SK-N-DZ (cell line): ENCODE measurements at regions not wholly inside any gene's neighbourhood (a gene's known extent, or its start where the extent isn't known, plus 50 kb on each side); places are given as distances from the start of the nearest gene placed in this dataset.

ENCODE experiments used
- DNase-seq: peaks from one replicate; pipeline ENCODE4 v3.0.0-alpha.2; 2015; ENCODE audit warnings: low spot score
- small RNA-seq, 2 experiments: library from RNA; depleted of rRNA; stranded (forward); fragments of <200 nt; gene quantifications; one replicate each; pipeline ENCODE3, GENCODE V24; 2014

GRCh38 chr5:114243281-114243971 lies 118.4 kb upstream of the KCNN2 start:
- DNase-seq, result no peak

GRCh38 chr5:114243972-114244317 lies 117.9 kb upstream of the KCNN2 start:
- DNase-seq, result no peak

GRCh38 chr5:114249823-114250222 lies 112.0 kb upstream of the KCNN2 start:
- no peak for DNase-seq

GRCh38 chr5:114250536-114250935 lies 111.3 kb upstream of the KCNN2 start:
- DNase-seq, result no peak

GRCh38 chr5:114252226-114252625 lies 109.6 kb upstream of the KCNN2 start:
- DNase-seq, result no peak

GRCh38 chr5:114255260-114255659 lies 106.6 kb upstream of the KCNN2 start:
- DNase-seq, result no peak

- DNase-seq, result no peak
Observed at GRCh38 chr5:114261989-114262388, 99.9 kb upstream of the KCNN2 start.

- no peak for DNase-seq
Observed at GRCh38 chr5:114265432-114266060, 96.3 kb upstream of the KCNN2 start.

GRCh38 chr5:114266374-114266773 lies 95.5 kb upstream of the KCNN2 start:
- DNase-seq, result no peak

GRCh38 chr5:114296191-114296590 lies 65.7 kb upstream of the KCNN2 start:
- DNase-seq, result no peak

GRCh38 chr5:114297915-114298314 lies 64.0 kb upstream of the KCNN2 start:
- no peak for DNase-seq

- DNase-seq, result peak; percentile 73
Observed at GRCh38 chr5:114305402-114306207, 56.3 kb upstream of the KCNN2 start.

- DNase-seq, result no peak
Observed at GRCh38 chr5:114308017-114308416, 53.9 kb upstream of the KCNN2 start.

- no peak for DNase-seq
Observed at GRCh38 chr5:114308508-114308907, 53.4 kb upstream of the KCNN2 start.

- DNase-seq, result no peak
Observed at GRCh38 chr5:114310666-114311065, 51.2 kb upstream of the KCNN2 start.

GRCh38 chr5:114311281-114311680 lies 50.6 kb upstream of the KCNN2 start:
- no peak for DNase-seq

- no peak for DNase-seq
Observed at GRCh38 chr5:114311968-114312367, 49.9 kb upstream of the KCNN2 start.

Small RNA genes in the stretch of these regions (small RNA-seq; reads per million reads assigned to genes)
- gene RN7SKP89, result 0 to 1.3 reads per million in 2 experiments
